Thoracic aorta (tissue), 2 donors: ENCODE measurements at regions not wholly inside any gene's neighbourhood (a gene's known extent, or its start where the extent isn't known, plus 50 kb on each side); places are given as distances from the start of the nearest gene placed in this dataset.

Experiments
- ATAC-seq: fragments of 150-250 bp; one replicate; pipeline ENCODE4 v1.8.0; 2017; ENCODE audit warnings: low read depth; ENCODE audit not compliant: insufficient number of reproducible peaks, low FRiP score
- DNase-seq: peaks from one replicate; pipeline ENCODE4 v3.0.0-alpha.2; 2020; ENCODE audit warnings: low spot score
- H3K27ac ChIP-seq, 2 donors: fragments of 200-600 bp; sonication (generic); 1 replicate in 1 of 2; 2 replicates in 1 of 2; pipeline ENCODE4 v1.5.1; 2016; ENCODE audit warnings: mild to moderate bottlenecking in 2 of 2, moderate library complexity in 2 of 2
- H3K27me3 ChIP-seq: fragments of 200-600 bp; sonication (generic); replicated peaks from 2 replicates; pipeline ENCODE4 v1.6.0; 2016; ENCODE audit warnings: mild to moderate bottlenecking; ENCODE audit not compliant: insufficient read depth
- H3K36me3 ChIP-seq: fragments of 200-600 bp; sonication (generic); one replicate; pipeline ENCODE4 v1.5.1; 2016
- H3K4me1 ChIP-seq, 2 donors: fragments of 200-600 bp; sonication (generic); 1 replicate in 1 of 2; 2 replicates in 1 of 2; pipeline versions ENCODE4 v1.5.1 to v1.6.0; 2016; ENCODE audit warnings: low read depth in 2 of 2, mild to moderate bottlenecking in 1 of 2; ENCODE audit not compliant: control insufficient read depth in 1 of 2
- H3K4me3 ChIP-seq: fragments of 200-600 bp; sonication (generic); 2 replicates; pipeline ENCODE4 v1.5.1; 2016; ENCODE audit warnings: mild to moderate bottlenecking
- H3K9me3 ChIP-seq: fragments of 200-600 bp; sonication (generic); 2 replicates; pipeline ENCODE4 v1.5.1; 2016
- TF ChIP-seq, protein P1 (sequence below): fragments of 200-600 bp; sonication (generic); IDR thresholded peaks from one replicate; pipeline ENCODE4 v1.5.1; 2019; ENCODE audit warnings: antibody characterized with exemption

- no peaks in the 10 kb centered on the region for H3K36me3 ChIP-seq
- no peak overlapping the region for H3K27ac ChIP-seq
- TF ChIP-seq, protein P1, sequence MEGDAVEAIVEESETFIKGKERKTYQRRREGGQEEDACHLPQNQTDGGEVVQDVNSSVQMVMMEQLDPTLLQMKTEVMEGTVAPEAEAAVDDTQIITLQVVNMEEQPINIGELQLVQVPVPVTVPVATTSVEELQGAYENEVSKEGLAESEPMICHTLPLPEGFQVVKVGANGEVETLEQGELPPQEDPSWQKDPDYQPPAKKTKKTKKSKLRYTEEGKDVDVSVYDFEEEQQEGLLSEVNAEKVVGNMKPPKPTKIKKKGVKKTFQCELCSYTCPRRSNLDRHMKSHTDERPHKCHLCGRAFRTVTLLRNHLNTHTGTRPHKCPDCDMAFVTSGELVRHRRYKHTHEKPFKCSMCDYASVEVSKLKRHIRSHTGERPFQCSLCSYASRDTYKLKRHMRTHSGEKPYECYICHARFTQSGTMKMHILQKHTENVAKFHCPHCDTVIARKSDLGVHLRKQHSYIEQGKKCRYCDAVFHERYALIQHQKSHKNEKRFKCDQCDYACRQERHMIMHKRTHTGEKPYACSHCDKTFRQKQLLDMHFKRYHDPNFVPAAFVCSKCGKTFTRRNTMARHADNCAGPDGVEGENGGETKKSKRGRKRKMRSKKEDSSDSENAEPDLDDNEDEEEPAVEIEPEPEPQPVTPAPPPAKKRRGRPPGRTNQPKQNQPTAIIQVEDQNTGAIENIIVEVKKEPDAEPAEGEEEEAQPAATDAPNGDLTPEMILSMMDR, result no peak
- H3K4me3 ChIP-seq, result no peak overlapping the region
- no peaks in the 10 kb centered on the region for H3K9me3 ChIP-seq
- no peak for ATAC-seq
- no peak for DNase-seq
- no peaks in the 10 kb centered on the region for H3K27me3 ChIP-seq
- no peaks in the 10 kb centered on the region for H3K4me1 ChIP-seq
Observed at GRCh38 chr3:157888040-157888439, 218.2 kb downstream of the SHOX2 start.

DNA sequence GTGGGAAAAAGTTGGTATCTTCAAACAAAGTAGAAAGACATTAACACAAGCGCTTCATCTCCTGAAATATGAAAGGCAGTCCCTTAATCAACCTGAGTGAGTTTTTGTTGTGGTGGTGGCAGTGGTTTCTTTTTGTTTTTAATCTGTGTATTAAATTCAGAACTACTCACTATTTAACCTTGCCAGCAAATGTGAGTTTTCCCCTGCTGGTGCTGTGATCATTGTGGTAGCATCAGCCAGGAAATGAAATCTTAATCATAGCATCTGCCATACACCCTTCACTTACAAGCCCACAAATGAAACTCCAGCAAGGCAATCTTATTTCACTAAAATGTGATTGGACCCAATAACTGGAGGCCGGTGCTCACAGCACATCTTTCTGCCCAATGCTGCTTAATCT is 229.7 kb downstream of the SHOX2 start:
- ATAC-seq (no peak), DNase-seq (no peak)
- TF ChIP-seq, protein P1, result no peak
- H3K4me1 ChIP-seq, result peaks cover 7 to 13% of the 10 kb centered on the region in 2 donors
- no peak overlapping the region for H3K4me3 ChIP-seq
- no peak overlapping the region for H3K27ac ChIP-seq
- peaks cover 2% of the 10 kb centered on the region for H3K9me3 ChIP-seq
- H3K27me3 ChIP-seq, result no peaks in the 10 kb centered on the region
- H3K36me3 ChIP-seq, result no peaks in the 10 kb centered on the region

GRCh38 chr3:157872902-157873301 is 233.3 kb downstream of the SHOX2 start:
- no peak for ATAC-seq
- TF ChIP-seq, protein P1, result no peak
- Histone ChIP-seq H3K4me3 (no peak overlapping the region), H3K4me1 (peaks cover 7 to 24% of the 10 kb centered on the region in 2 donors), H3K27me3 (no peaks in the 10 kb centered on the region), H3K27ac (no peak overlapping the region), H3K36me3 (no peaks in the 10 kb centered on the region), H3K9me3 (no peaks in the 10 kb centered on the region)
- DNase-seq, result no peak

GRCh38 chr3:157871838-157872460 is 234.3 kb downstream of the SHOX2 start:
- Histone ChIP-seq H3K4me3 (no peak overlapping the region), H3K36me3 (no peaks in the 10 kb centered on the region), H3K9me3 (no peaks in the 10 kb centered on the region), H3K27ac (no peak overlapping the region), H3K4me1 (peaks cover 10 to 28% of the 10 kb centered on the region in 2 donors), H3K27me3 (no peaks in the 10 kb centered on the region)
- DNase-seq (no peak), ATAC-seq (no peak)
- TF ChIP-seq, protein P1, result no peak

- ATAC-seq, result no peak
- Histone ChIP-seq H3K9me3 (no peaks in the 10 kb centered on the region), H3K4me1 (peaks cover 10 to 28% of the 10 kb centered on the region in 2 donors), H3K27ac (no peak overlapping the region), H3K36me3 (no peaks in the 10 kb centered on the region), H3K4me3 (no peak overlapping the region), H3K27me3 (no peaks in the 10 kb centered on the region)
- TF ChIP-seq, protein P1, result no peak
- no peak for DNase-seq
Observed at GRCh38 chr3:157871248-157871647, 235.0 kb downstream of the SHOX2 start.
